Activated B cell treated with CpG ODN at 0.5 μM for 24 hours (primary cell): ENCODE measurements at regions not wholly inside any gene's neighbourhood (a gene's known extent, or its start where the extent isn't known, plus 50 kb on each side); places are given as distances from the start of the nearest gene placed in this dataset.

ENCODE experiments used
- ATAC-seq: fragments of 200-7000 bp; cut with Tn5 transposase; one replicate; pipeline ENCODE4 v1.10.0; 2021; ENCODE audit warnings: low read depth, mild to moderate bottlenecking, moderate library complexity
- CTCF ChIA-PET: fragments of 350-600 bp; sonication (Branson Sonifier 250); formaldehyde crosslinking; loops from one replicate; lab custom pipeline; 2021; ENCODE audit warnings: antibody characterized with exemption; lab: Charles Lee
- POLR2A ChIA-PET: fragments of 350-600 bp; sonication (Branson Sonifier 250); formaldehyde crosslinking; loops from one replicate; lab custom pipeline; 2021; ENCODE audit warnings: antibody characterized with exemption; lab: Charles Lee
- DNase-seq: peaks from one replicate; pipeline ENCODE4 v3.0.0; 2022
- H3K27ac Mint-ChIP-seq: one replicate; pipeline ENCODE4 v1.8.0; 2020; ENCODE audit warnings: mixed read lengths
- H3K27me3 Mint-ChIP-seq: one replicate; pipeline ENCODE4 v1.8.0; 2021; ENCODE audit warnings: mixed read lengths
- H3K36me3 Mint-ChIP-seq: one replicate; pipeline ENCODE4 v1.8.0; 2021; ENCODE audit warnings: low read depth, mixed read lengths
- H3K4me1 Mint-ChIP-seq: one replicate; pipeline ENCODE4 v1.8.0; 2021; ENCODE audit warnings: mixed read lengths
- H3K4me3 Mint-ChIP-seq: one replicate; pipeline ENCODE4 v1.8.0; 2020; ENCODE audit warnings: mild to moderate bottlenecking, mixed read lengths
- H3K9me3 Mint-ChIP-seq: one replicate; pipeline ENCODE4 v1.8.0; 2020; ENCODE audit warnings: mixed read lengths
- intact Hi-C: fragments of 100-400 bp; cut with micrococcal nuclease; formaldehyde crosslinking; loops from one replicate; pipeline ENCODE4 v1.15.1; 2024
- TF ChIP-seq, protein P1 (sequence below): fragments of 200-600 bp; IDR thresholded peaks from one replicate; pipeline ENCODE4 v1.8.0; 2022; ENCODE audit warnings: antibody characterized with exemption, mild to moderate bottlenecking

- DNase-seq (no peak), ATAC-seq (no peak)
- intact Hi-C loops: no loop called here
- ChIA-PET CTCF (interaction anchor here (0.7 kb wide), 1 partner anchor 809 kb away, joined by 3 read pairs; no protein-coding TSS in a partner anchor), POLR2A (no interaction called here)
- Mint-ChIP-seq H3K4me3 (no peak overlapping the region), H3K27ac (no peak overlapping the region), H3K4me1 (peaks cover 9% of the 10 kb centered on the region), H3K27me3 (no peaks in the 10 kb centered on the region), H3K9me3 (no peaks in the 10 kb centered on the region), H3K36me3 (no peaks in the 10 kb centered on the region)
- TF ChIP-seq, protein P1, sequence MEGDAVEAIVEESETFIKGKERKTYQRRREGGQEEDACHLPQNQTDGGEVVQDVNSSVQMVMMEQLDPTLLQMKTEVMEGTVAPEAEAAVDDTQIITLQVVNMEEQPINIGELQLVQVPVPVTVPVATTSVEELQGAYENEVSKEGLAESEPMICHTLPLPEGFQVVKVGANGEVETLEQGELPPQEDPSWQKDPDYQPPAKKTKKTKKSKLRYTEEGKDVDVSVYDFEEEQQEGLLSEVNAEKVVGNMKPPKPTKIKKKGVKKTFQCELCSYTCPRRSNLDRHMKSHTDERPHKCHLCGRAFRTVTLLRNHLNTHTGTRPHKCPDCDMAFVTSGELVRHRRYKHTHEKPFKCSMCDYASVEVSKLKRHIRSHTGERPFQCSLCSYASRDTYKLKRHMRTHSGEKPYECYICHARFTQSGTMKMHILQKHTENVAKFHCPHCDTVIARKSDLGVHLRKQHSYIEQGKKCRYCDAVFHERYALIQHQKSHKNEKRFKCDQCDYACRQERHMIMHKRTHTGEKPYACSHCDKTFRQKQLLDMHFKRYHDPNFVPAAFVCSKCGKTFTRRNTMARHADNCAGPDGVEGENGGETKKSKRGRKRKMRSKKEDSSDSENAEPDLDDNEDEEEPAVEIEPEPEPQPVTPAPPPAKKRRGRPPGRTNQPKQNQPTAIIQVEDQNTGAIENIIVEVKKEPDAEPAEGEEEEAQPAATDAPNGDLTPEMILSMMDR: no peak
Measured at GRCh38 chr1:58890609-58891008, 106.8 kb upstream of the JUN start.

DNA sequence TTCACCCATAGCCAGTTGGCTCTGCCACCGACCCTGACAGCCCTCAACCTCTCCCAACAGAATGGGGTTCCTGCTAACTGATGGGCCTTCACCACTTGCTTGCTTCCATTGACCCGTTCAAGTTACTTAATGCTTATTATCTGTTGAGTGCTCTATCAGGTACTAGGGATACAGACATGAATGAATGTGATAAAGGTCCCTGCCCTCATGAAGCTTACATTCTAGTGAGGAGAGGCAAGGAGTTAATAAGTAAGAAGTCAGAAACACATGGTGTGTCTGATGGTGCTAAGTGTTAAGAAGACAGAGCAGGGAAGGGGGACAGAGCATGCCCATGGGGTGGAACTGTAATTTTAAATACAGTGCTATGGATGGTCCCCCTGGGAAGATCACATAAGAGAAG is 107.5 kb upstream of the JUN start:
- H3K27ac Mint-ChIP-seq: no peak overlapping the region
- intact Hi-C loops: no loop called here

DNA sequence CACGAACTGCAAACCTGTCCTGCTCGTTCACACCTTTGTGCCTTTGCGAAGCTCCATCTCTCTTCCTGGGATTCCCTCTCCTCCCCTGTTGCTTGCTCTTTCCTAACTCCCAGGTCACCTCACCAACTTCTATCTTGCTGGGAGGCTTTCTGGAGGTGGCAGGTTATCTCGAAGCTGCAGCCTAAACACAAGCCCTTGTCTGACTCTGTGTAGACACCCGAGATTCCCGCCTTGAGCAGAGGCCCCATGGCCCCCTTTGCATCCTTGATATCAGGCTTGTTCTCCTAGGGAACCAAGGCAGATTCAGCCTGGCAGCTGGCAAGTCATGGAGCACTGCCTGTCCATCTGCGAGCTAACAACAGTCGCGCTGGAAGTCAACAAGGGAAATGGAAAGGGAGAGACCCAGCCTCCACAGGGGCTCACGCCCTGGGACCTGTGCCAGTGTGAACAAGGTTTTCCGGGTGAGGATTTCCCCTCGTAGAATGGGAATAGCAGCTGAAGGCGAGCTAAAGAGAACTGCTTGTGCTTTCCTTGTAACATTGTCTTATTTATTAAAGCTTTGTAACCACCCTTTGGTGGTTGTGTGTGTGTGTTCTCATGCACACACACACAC is 109.5 kb upstream of the JUN start:
- CTCF ChIA-PET: no interaction called here
- H3K27ac Mint-ChIP-seq: no peak overlapping the region
- no peaks in the 10 kb centered on the region for H3K9me3 Mint-ChIP-seq
- intact Hi-C loops: no loop called here
- no peaks in the 10 kb centered on the region for H3K36me3 Mint-ChIP-seq
- H3K4me3 Mint-ChIP-seq: no peak overlapping the region
- DNase-seq: no peak
- no peak for ATAC-seq
- POLR2A ChIA-PET: no interaction called here
- H3K4me1 Mint-ChIP-seq: peaks cover 13% of the 10 kb centered on the region
- TF ChIP-seq, protein P1: no peak
- H3K27me3 Mint-ChIP-seq: no peaks in the 10 kb centered on the region

More for the DNA sequence above, 107.5 kb upstream of the JUN start:
- H3K9me3 Mint-ChIP-seq: no peaks in the 10 kb centered on the region
- ChIA-PET CTCF (no interaction called here), POLR2A (no interaction called here)
- no peaks in the 10 kb centered on the region for H3K27me3 Mint-ChIP-seq
- H3K36me3 Mint-ChIP-seq: no peaks in the 10 kb centered on the region
- H3K4me1 Mint-ChIP-seq: peaks cover 13% of the 10 kb centered on the region
- no peak for DNase-seq
- TF ChIP-seq, protein P1: no peak
- H3K4me3 Mint-ChIP-seq: no peak overlapping the region
- ATAC-seq: no peak

DNA sequence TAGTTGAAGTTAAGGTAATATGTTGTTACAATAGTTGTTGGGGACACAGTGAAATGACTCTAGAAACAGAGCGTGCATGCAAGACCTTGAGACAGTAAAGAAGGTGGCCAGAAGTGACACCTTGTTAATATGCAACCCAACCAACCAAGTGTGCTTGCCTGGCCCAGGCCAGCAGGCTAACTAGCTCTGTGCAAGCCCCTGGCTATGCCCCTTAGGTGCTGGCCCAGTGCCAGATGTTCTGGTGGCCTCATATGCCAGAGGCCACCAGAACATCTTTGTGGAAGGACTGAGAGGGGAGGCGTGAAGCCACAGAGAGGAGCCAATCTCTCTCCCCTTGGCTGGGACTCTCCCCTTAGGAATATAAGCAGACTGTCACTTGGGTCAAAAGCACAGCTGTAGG is 111.2 kb upstream of the JUN start:
- TF ChIP-seq, protein P1: no peak
- no peaks in the 10 kb centered on the region for H3K36me3 Mint-ChIP-seq
- H3K9me3 Mint-ChIP-seq: no peaks in the 10 kb centered on the region
- no peak for DNase-seq
- H3K4me1 Mint-ChIP-seq: peaks cover 13% of the 10 kb centered on the region
- no peak overlapping the region for H3K4me3 Mint-ChIP-seq
- ATAC-seq: no peak
- H3K27ac Mint-ChIP-seq: peak overlapping the region; percentile 51
- H3K27me3 Mint-ChIP-seq: no peaks in the 10 kb centered on the region
- POLR2A ChIA-PET: no interaction called here
- intact Hi-C loops: no loop called here
- CTCF ChIA-PET: no interaction called here

DNA sequence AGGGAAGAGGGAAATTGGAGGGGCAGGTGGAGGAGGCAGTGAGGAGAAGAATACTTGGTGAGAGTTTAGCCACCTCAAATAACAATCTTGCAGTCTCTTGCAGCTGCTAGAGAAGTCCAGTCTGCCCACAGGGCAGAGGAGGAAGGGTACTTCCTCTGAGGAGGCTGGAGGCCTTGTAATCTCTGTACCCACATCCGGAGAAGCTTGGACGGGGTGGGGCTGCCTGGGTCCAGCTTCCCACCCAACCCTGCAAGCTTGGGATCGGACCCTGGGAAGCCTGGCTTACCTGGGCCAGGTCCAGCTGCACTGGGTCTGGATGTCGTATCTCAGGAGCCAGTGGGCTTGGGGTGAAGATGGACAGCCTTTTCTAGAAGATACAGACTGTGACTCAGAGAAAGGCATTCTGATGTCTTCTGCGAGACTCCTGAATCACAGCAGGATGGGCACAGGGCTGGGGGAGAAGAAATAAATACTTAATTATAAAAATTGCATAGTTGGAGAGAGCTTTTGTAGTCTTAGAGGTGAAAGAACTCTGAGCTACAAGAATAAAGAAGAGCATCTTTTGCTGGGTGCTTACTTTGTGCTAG is 111.8 kb upstream of the JUN start:
- peaks cover 13% of the 10 kb centered on the region for H3K4me1 Mint-ChIP-seq
- no peaks in the 10 kb centered on the region for H3K27me3 Mint-ChIP-seq
- no peak for DNase-seq
- H3K9me3 Mint-ChIP-seq: no peaks in the 10 kb centered on the region
- ChIA-PET CTCF (no interaction called here), POLR2A (interaction anchor here (0.6 kb wide), 1 partner anchor 250 kb away, joined by 8 read pairs; no protein-coding TSS in a partner anchor)
- intact Hi-C loops: no loop called here
- H3K27ac Mint-ChIP-seq: no peak overlapping the region
- no peak overlapping the region for H3K4me3 Mint-ChIP-seq
- ATAC-seq: no peak
- TF ChIP-seq, protein P1: no peak
- no peaks in the 10 kb centered on the region for H3K36me3 Mint-ChIP-seq
